DMS153 treated with DMSO at 0.1 percent for 48 hours (cell line): ENCODE measurements at regions not wholly inside any gene's neighbourhood (a gene's known extent, or its start where the extent isn't known, plus 50 kb on each side); places are given as distances from the start of the nearest gene placed in this dataset.
"Not testable (repeated sequence)": the region's sequence is repeated elsewhere in the genome, so short reads cannot be mapped to it uniquely, and the experiment has no call there.

Source experiments
- DNase-seq: peaks from one replicate; lab custom pipeline; 2025; ENCODE audit not compliant: unreplicated experiment; lab: John Stamatoyannopoulos, UW

DNA sequence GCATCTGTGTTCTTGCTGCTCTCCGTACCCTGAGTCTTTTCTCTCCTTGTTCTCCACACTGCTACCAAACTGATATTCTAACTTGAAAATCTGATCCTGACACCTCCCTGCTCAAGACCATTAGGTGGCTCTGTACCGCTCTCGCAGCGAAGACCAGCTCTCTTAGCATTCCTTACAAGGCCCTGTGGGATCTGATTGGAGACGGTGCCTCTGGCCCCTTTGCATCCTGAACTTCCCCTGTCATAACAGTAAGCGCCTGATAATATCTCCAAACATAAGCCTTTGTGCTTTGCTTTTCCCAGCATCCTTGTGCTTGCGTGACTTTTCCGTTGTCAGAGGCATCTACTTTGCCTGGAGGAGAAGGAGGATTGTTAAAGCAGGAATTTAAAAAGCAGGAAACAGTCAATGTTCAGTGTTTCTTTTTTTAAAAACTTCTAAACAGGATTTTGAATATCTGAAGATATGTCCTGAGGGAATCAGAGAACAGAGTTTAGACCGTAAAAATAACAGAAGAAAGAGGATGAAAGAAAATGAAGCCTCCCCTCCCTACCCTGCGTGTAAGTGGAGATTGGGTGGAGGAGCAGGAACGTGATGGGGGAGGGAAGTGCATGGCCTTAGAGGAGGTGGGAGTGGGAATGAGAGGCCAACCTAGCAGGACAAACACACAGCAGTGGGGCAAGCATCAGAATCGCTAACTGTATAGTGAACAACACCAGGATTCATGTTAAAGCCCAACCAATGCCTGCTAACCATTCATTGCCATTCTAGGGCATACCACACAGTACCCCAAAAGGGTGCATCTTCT lies 89.2 kb upstream of the STMND1 start:
- DNase-seq, result no peak

DNA sequence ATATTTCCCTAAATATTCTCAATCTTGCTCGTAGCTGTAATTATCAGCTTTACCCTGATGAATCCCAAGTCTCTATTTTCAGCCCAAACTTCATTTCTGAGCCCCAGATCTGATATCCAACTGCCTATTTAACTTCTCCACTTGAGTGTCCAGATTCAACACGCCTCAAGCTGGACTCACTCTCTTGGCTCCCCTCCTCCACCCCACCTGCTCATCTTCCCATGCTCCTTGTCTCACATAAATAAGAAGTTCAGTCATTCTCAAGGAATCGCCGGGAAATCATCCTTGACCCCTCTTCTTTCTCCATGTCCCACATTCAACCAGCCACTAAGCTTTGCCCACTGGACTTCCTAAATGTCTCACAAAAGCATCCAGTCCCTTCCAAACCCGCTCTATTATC lies 89.9 kb upstream of the STMND1 start:
- DNase-seq, result no peak

DNA sequence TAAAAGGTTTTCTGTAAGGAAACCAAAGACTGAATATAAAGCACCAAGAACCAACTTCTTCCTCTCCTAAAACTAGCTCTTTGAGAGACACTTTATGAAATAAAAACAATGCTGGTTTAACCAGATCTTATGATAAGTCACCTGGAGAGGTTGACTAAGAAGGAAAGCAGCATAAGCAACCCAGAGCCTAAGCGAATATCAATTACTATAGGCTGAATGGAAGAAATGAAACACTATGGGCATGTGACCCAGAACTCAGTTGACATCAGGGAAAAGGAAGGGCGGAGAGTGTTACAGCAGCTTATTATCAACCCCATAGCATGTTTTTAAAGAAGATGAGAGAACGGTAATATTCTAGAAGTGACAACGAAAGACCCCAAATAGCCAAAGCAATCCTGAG lies 94.1 kb upstream of the STMND1 start:
- no peak for DNase-seq

DNA sequence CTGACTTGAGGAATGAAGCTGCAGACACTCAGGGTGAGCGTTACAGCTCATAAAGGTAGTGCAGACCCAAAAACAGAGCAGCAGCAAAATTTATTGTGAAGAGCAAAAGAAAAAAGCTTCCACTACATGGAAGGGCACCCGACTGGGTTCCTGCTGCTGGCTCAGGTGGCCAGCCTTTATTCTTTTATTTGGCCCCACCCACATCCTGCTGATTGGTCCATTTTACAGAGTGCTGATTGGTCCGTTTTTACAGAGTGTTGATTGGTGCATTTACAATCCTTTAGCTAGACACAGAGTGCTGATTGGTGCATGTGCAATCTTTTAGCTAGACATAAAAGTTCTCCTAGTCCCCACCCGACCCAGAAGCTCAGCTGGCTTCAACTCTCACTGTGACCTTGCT lies 95.3 kb upstream of the STMND1 start:
- no peak for DNase-seq

DNA sequence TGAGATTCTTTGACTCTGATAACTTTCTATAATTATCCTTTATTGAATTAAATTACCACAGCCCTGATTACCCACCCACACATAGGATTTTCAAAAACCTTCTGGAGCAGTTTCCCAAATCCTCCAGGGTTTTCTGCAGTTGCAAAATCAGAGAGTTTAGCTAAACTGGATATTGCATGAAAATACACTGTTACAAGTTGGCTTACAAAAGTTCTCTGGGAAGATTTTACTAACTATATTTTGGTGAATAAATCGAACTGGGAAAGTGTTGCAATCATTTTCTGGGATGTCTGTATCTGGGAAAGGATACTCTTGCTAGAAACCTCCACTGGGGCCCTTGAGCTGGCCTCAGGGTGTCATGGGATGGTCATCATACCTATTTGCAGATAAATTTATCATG lies 97.6 kb upstream of the STMND1 start:
- DNase-seq, result no peak

DNA sequence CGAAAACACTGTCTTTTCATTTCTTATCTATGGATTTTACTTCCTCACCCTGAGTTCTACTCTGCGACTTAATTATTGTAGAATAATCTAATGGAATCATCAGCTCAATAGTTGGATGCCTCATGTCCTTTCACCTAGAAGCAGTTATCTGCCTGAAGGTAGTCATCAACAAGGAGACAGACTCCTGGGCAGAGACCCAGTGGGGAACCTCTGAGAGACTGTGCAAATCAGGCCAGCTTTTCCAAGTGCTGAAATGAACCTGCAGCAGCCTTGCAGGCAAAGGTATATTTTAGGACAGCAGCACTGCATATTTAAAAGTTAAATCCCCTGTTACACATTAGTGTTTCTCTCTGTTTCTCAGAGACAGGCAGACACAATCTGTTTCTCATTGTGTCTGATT lies 99.7 kb upstream of the STMND1 start:
- no peak for DNase-seq

DNA sequence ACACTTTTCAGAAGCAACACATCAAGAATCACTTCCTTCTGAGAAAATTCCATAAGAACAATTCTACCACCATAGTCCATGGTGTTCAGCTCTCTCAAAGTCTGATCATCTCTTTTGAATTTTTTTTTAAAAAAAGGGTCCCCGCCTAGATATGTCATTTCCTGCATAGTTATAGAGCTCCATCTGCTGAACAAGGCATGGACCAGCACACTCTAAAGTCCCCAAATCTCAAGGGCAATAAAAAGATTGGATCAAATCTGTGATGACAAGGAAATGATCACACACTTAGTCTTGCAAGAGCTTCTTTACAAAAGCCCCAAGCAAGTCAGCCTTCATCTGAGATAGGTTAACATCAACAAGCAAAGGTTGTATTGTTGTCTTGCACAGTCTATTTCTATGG lies 100.7 kb upstream of the STMND1 start:
- no peak for DNase-seq

DNA sequence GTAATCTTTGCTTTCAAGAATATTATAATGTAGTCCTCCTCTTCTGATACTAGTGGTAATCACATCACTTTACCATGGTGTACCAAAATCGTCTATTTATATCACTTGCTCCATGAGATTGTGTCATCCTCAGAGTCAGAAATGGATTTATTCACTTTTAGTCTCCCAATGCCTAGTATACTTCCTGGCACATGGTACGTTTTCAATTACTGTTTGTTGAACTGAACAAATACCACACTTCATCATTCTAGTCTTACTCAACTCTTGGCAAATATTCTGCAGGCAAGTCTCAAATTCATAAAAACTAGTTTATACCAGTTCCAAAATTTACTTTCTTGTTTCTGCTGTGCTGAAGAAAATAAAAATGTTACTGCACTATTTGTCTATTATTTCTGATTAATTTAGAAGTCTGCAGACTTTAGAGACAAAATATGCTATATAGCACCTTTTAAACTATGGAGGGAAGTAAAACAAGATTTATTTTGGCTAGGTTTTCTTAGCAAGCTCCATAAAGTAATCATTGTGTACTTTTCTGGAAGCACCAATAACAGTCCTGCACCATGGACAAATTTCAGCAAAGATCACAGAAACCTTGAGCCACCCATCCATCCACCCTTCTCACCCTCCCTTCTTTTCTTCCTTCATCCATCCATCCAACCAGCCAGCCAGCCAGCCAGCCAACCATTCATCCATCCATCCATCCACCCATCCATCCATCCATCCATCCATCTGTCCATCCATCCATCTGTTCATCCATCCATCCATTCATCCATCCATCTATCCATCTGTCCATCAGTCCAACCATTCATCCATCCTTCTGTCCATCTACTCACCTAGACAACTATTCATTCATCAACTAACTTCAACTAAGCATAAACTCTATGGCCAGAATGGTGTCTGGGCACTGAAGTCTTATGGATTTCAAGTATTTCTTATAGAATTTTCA lies 102.1 kb upstream of the STMND1 start:
- DNase-seq, result no peak

DNA sequence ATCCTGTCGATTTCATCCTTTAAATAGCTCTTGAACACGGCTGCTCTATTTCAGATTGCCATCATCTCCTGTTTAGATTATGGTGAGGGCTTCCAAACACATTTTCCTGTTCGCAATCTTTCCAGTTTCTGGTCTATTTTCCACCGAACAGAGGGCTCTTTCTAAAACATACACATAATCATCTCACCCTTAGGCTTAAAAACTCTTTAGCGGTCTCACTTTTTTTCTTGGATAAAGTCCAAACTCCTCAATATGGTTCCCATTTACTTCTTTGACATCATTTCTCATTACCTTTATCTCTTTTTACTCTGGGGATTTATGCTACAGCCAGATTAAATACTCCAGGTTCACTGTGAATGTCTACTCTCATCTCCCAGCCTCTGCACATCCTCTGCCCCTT lies 103.4 kb upstream of the STMND1 start:
- DNase-seq, result no peak

DNA sequence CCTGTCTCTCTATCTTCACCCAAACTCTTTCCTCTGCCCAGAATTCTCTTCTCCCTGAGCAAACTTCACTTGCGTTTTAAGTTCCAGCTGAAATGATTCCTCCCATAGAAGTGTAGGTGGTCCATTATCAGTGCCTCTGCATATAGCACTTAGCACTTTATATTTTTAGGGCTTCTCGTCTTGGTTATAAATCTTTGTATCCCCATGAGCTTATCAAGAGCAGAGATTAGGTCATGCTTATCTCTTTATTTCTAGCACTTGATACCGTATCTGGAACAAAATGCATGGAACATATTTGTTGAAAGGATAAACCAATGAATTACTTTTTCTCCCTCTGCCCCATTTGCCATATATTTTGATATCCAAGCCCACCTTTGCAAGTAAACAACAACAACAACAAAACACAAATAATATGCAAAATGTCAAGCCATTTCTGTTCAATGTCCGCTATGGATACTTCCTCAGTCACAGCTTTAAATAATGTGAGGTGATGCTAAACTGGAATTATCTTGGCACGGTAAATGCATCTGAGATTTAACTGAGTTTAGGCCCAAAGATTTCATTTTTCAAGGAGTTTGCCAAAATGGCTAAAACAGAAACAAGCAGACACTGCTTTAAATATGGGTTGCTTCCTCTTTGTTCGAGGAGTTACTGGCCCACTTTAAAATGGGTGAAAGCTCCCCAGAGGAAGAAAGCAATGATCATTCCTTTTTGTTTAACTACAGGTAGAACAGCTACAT lies 106.2 kb upstream of the STMND1 start:
- no peak for DNase-seq

DNA sequence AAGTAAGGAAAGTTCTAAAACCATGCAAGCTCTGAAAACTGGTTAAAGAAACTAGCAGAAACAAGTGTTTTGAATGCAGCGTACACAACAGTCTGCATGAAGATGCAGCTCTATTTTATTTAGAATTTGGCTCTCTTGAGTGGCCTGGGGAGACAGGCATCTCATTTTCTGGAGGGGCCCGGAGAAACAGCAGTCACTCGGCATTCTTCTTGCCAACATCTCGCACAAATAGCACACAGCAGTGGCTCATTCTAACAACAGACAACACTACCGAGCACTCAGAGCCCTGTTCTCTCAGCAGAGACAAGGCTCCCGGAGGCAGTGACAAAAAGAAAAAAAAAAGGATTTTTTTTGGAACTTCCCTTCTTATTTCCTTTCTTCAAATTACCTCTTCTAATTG lies 108.5 kb upstream of the STMND1 start:
- DNase-seq, result no peak

DNA sequence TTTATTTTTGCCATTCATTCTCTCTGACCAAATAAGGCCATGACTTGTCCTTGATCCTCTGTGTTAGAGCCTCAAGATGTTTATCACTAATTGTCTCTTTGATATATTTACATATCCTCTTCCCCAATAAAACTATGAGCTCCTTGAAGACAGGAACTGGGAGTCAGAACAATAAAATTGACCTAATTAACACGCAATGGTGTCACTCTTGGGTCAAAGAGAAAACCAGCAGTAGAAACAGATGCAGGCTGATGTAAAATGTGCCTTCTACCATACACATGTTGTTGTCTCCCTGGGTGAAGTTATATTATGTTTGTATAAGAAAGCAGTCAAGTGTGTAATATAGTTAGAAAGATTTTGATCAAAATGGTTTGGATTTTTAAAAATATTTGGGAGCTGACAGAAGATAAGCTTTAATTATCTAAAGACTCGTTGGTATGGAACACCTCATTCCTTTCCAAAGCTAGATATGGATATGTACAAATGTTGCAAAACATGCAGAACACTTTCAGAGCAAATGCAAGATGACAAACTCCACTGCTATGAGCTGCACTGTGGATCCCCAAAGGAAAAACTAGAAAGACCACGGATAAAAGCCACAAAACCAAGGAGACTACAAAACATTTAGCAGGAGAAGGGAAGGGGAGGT lies 109.7 kb upstream of the STMND1 start:
- no peak for DNase-seq

DNA sequence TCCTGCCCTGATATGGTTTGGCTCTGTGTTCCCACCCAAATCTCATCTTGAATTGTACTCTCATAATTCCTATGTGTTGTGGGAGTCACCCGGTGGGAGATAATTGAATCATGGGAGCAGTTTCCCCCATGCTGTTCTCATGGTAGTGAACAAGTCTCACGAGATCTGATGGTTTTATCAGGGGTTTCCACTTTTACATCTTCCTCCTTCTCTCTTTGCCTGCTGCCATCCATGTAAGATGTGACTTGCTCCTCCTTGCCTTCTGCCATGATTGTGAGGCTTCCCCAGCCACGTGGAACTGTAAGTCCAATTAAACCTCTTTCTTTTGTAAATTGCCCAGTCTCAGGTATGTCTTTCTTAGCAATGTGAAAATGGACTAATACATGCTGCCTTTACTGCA lies 111.9 kb upstream of the STMND1 start:
- DNase-seq, result not testable (repeated sequence)

DNA sequence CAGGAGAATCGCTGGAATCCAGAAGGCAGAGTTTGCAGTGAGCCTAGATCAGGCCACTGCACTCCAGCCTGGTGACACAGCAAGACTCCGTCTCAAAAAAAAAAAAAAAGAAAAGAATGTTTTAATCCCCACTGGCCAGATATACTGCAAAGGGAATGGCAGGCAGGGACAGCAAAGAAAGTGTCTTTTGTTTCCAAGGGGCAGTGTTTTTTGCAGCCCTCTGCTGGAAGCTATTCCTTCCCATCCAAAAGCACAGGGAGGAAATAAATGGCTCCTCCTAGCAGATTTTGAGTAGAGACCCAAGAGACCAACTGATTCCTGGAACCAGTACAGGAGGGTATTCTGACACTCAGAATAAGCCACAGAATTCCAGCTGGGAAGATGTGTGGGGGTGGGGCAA lies 112.5 kb upstream of the STMND1 start:
- DNase-seq, result no peak

DNA sequence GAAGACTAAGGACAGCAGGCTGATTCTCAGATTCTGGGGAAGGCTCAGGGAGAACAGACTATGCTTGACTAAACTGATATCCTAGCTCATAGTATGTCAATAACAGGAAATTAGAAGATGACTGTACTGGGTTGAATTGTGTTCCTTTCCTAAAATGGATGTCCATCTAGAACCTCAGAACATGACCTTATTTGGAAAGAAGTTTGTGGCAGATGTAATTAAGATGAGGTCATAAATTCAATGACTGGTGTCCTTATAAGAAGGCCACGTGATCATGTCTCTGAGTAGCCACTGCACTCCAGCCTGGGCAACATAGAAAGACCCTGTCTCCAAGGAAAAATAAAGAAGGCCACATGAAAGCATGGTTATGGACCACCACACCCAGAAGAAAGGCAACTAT lies 113.9 kb upstream of the STMND1 start:
- no peak for DNase-seq

DNA sequence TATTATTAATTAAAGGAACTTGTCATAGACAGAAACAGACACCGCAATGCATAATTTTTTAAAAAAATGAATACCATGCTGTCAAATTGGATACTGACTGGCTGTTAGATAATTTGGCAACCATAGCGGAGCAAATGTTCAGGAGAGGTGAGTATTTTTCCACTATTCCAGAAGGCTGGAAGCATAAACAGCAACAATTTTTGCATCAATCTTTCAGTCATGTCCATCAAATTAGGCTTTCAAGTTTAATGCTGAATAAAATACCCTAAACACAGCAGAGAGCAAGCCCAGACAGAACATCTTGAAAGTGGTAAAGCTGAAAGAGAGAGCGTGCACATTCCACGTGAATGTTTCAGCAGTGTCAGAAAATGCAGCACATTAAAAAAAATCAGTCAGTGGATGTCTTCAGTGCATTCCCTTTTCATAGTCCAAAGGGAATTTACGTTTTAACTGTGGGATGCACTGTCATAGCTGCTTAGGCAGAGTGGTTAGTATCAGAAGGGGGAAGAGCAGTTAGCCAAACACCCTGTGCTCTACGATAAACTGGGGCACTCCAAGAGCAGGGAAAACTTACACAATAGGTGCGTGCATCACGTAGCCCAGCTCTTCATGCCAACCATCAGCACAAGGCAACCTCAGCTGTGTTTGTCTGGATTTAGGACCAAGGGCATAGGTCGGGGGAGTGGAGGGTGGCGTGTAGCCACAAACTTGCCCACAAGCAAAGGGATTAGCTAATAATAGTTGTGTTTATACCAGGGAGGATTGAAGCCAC lies 116.2 kb upstream of the STMND1 start:
- no peak for DNase-seq

DNA sequence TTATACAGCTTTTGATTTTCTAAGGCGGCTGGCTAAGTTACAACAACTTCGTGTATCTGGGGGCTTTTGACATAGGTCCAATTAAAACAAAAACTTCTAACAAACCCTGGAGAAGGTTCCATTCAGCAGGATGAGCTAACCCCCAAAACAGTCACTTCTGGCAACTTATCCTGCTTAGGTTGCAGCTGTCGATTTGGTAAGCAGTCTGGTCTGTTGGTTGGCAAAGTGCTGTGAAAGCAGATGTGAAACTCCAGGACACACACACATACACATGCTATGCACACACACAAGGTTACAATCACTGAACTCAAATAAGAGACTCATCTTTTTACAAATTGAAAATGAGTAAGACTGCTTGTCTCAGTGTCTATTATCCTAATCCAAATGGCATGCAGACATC lies 119.0 kb upstream of the STMND1 start:
- no peak for DNase-seq

DNA sequence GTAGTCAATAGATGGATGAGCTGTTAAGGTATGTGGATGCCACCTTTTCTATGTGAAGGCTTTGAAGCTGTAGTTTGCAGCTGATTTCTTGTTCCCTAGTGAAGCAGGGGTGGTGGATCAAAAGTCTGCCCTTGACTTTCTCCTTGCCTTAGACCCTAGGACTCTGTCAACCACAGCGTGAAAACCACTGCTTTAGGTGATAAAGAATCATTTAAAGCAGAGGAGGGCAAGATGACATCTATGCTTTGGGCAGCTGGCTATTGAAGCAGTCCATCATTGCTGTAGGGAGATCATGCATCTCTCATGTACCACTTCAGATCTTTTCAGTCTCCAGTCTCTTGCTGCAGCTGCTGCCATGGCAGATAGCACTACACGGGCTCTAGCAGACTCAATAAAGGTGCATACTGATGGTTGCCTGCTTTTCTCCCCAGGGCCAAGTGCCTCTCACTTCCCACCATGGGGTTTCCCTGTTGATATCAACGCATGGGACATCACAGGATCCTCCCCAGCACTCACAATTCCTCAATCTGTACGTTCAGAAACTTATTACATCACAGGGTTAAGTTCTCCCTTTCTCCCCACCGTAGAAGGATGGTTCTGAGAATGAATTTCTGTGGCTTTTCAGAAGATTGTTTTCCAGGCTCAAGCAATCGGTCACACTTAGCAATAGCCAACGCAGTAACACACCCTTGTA lies 122.0 kb upstream of the STMND1 start:
- DNase-seq, result no peak

DNA sequence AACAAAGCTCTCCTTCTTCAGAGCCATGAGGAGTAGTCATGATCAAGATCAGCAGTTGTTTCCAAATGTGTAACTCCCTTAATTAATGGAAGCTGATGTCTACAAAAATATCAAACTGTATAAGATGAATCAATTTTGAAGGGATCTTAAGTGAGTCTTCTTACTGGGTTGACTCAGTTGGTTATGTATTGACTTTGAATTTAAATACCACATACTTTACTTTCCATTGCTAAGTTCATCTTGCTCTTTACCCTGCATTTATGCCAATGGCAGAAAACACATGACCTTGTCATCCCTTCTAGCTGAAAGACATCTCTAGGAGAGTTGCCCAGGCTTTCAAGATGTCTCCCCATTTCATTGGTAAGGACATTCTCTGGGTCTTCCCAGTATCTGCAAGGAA lies 123.2 kb upstream of the STMND1 start:
- DNase-seq, result no peak
